HepG2 (cell line): ENCODE measurements at regions not wholly inside any gene's neighbourhood (a gene's known extent, or its start where the extent isn't known, plus 50 kb on each side); places are given as distances from the start of the nearest gene placed in this dataset.

ENCODE experiments used
- ATAC-seq: fragments of 200-7000 bp; cut with Tn5 transposase; 3 replicates; pipeline ENCODE4 v1.9.1; 2020; ENCODE audit warnings: mild to moderate bottlenecking, moderate library complexity
- BruUV-seq: library from RNA; stranded (reverse); fragments of 400-500 nt; replicated peaks from 2 replicates; lab custom pipeline; 2021; lab: Mats Ljungman, UMichigan
- CTCF ChIA-PET: fragments of 300-600 bp; formaldehyde crosslinking; extraction: SDS; loops from one replicate; lab custom pipeline; 2021; ENCODE audit warnings: low total read pairs, inconsistent platforms, low intra/inter-chr PET ratio; lab: Yijun Ruan, JAX
- POLR2A ChIA-PET: fragments of 350-600 bp; sonication (Branson Sonifier 250); formaldehyde crosslinking; loops from one replicate; lab custom pipeline; 2020; ENCODE audit warnings: antibody characterized with exemption, inconsistent platforms; lab: Yijun Ruan, JAX
- DNase-seq: peaks from one replicate; pipeline ENCODE4 v3.0.0-alpha.2; 2015; ENCODE audit warnings: low spot score
- FAIRE-seq: peaks from 3 replicates; lab custom pipeline; 2011; peaks lifted over from hg19 to GRCh38; lab: Jason Lieb, UNC
- H2AFZ ChIP-seq: one replicate; pipeline ENCODE4 v1.6.1; 2011; ENCODE audit warnings: low read length, inconsistent platforms
- H3K27ac ChIP-seq: fragments of 300-600 bp; 3 replicates; pipeline ENCODE4 v1.8.0; 2011; ENCODE audit warnings: mixed run types, mild to moderate bottlenecking, mixed read lengths, low read length, inconsistent platforms; ENCODE audit not compliant: insufficient read depth; ENCODE audit errors: extremely low read length
- H3K27me3 ChIP-seq, 2 experiments: fragments of 200-600 bp in 1 of 2; 2 replicates in 1 of 2; 3 replicates in 1 of 2; pipeline versions ENCODE4 v1.6.0 to v1.8.0; 2011; ENCODE audit warnings: low read length in 2 of 2, mild to moderate bottlenecking in 2 of 2, moderate library complexity in 2 of 2, inconsistent platforms in 1 of 2; ENCODE audit not compliant: insufficient read depth in 2 of 2, control insufficient read depth in 1 of 2
- H3K36me3 ChIP-seq, 2 experiments: fragments of 200-600 bp in 1 of 2; replicated peaks in 1 of 2; 2 replicates in 1 of 2; 3 replicates in 1 of 2; pipeline versions ENCODE4 v1.5.1 to v1.8.0; 2011; ENCODE audit warnings: low read length in 2 of 2, inconsistent platforms in 1 of 2; ENCODE audit not compliant: insufficient read depth in 2 of 2, control insufficient read depth in 1 of 2
- H3K4me1 ChIP-seq: 2 replicates; pipeline ENCODE4 v1.5.1; 2012; ENCODE audit warnings: low read length, inconsistent platforms; ENCODE audit not compliant: insufficient read depth
- H3K4me2 ChIP-seq: 2 replicates; pipeline ENCODE4 v1.6.0; 2011; ENCODE audit warnings: low read depth, low read length, inconsistent platforms
- H3K4me3 ChIP-seq, 3 experiments: fragments of 200-600 bp in 1 of 3; sonication (generic), shearing (Covaris generic) in 1 of 3; replicated peaks in 1 of 3; 2 replicates each; pipeline ENCODE4 v1.5.1; 2011 to 2016; ENCODE audit warnings: low read length in 3 of 3, inconsistent platforms in 2 of 3, low read depth in 2 of 3, mild to moderate bottlenecking in 2 of 3, control low read depth in 1 of 3, mixed read lengths in 1 of 3; ENCODE audit not compliant: insufficient read depth in 1 of 3
- H3K79me2 ChIP-seq: one replicate; pipeline ENCODE4 v1.6.1; 2011; ENCODE audit warnings: low read length, inconsistent platforms; ENCODE audit not compliant: insufficient read depth
- H3K9ac ChIP-seq: 2 replicates; pipeline ENCODE4 v1.6.0; 2011; ENCODE audit warnings: mild to moderate bottlenecking, low read depth, low read length, inconsistent platforms; ENCODE audit not compliant: insufficient read depth
- H3K9me3 ChIP-seq: 2 replicates; pipeline ENCODE4 v1.5.1; 2012; ENCODE audit warnings: mild to moderate bottlenecking, low read length
- H4K20me1 ChIP-seq: 2 replicates; pipeline ENCODE4 v1.6.0; 2011; ENCODE audit warnings: inconsistent platforms, mild to moderate bottlenecking, low read length, moderate library complexity; ENCODE audit not compliant: insufficient read depth
- CBX5 ChIP-seq: sonication (generic); formaldehyde crosslinking; IDR thresholded peaks from 2 replicates; pipeline ENCODE4 v1.4.0; 2020; ENCODE audit warnings: missing genetic modification reagents, borderline replicate concordance
- FOSL2 ChIP-seq: sonication (generic); formaldehyde crosslinking; IDR thresholded peaks from 2 replicates; pipeline ENCODE4 v1.4.0; 2020; ENCODE audit warnings: missing genetic modification reagents
- HNRNPK ChIP-seq: fragments of 200-400 bp; formaldehyde crosslinking; IDR thresholded peaks from 2 replicates; pipeline ENCODE4 v1.6.1; 2018; ENCODE audit warnings: low read length, low read depth, moderate library complexity, mild to moderate bottlenecking; ENCODE audit not compliant: poor library complexity, severe bottlenecking
- JARID2 ChIP-seq: sonication (generic); formaldehyde crosslinking; IDR thresholded peaks from 2 replicates; pipeline ENCODE4 v1.8.1; 2023; ENCODE audit warnings: missing genetic modification reagents, inconsistent platforms; ENCODE audit not compliant: insufficient replicate concordance
- PAF1 ChIP-seq: IDR thresholded peaks from 2 replicates; pipeline ENCODE4 v1.6.1; 2016; ENCODE audit warnings: missing genetic modification reagents, missing compliant biosample characterization
- SOX6 ChIP-seq, 2 experiments: fragments of 450-650 bp in 1 of 2; sonication (generic) in 1 of 2; formaldehyde crosslinking in 1 of 2; IDR thresholded peaks; 2 replicates each; pipeline versions ENCODE4 v1.4.0 to v1.6.1; 2017 to 2020; ENCODE audit warnings: antibody characterized with exemption in 1 of 2, mild to moderate bottlenecking in 1 of 2, missing genetic modification reagents in 1 of 2
- ZNF552 ChIP-seq: sonication (generic); formaldehyde crosslinking; IDR thresholded peaks from 2 replicates; pipeline ENCODE4 v1.9.0; 2022; ENCODE audit warnings: missing genetic modification reagents, mild to moderate bottlenecking, borderline replicate concordance
- WGBS: methylation state at CpG from one replicate; pipeline ENCODE4 v1.1.6; 2017; ENCODE audit warnings: low lambda C conversion rate; 5-methylcytosine and 5-hydroxymethylcytosine counted together
- in situ Hi-C: cut with HindIII; loops from 2 replicates; pipeline ENCODE4 v1.10.0; 2017; ENCODE audit warnings: low pct_unique_long_range_greater_than_20kb; ENCODE audit not compliant: extremely low pct_ligation_motif_present
- intact Hi-C: fragments of 100-400 bp; cut with micrococcal nuclease; formaldehyde crosslinking; loops from one replicate; pipeline ENCODE4 v1.10.0; 2022; ENCODE audit not compliant: unreplicated experiment
- TF ChIP-seq, protein P1 (sequence below): sonication (generic); formaldehyde crosslinking; conservative IDR thresholded peaks from 2 replicates; pipeline ENCODE4 v1.8.0; 2022; ENCODE audit warnings: low read depth, missing genetic modification reagents
- TF ChIP-seq, protein P2 (sequence below): sonication (generic); formaldehyde crosslinking; IDR thresholded peaks from 2 replicates; pipeline ENCODE4 v1.5.0; 2020; ENCODE audit warnings: mild to moderate bottlenecking, missing genetic modification reagents, moderate library complexity
- TF ChIP-seq, protein P3 (sequence below): sonication (generic); formaldehyde crosslinking; IDR thresholded peaks from 2 replicates; pipeline ENCODE4 v1.8.0; 2022; ENCODE audit warnings: mild to moderate bottlenecking, missing genetic modification reagents
- TF ChIP-seq, protein P4 (sequence below): sonication (generic); formaldehyde crosslinking; IDR thresholded peaks from 2 replicates; pipeline ENCODE4 v1.9.0; 2021; ENCODE audit warnings: missing genetic modification reagents, borderline replicate concordance

DNA sequence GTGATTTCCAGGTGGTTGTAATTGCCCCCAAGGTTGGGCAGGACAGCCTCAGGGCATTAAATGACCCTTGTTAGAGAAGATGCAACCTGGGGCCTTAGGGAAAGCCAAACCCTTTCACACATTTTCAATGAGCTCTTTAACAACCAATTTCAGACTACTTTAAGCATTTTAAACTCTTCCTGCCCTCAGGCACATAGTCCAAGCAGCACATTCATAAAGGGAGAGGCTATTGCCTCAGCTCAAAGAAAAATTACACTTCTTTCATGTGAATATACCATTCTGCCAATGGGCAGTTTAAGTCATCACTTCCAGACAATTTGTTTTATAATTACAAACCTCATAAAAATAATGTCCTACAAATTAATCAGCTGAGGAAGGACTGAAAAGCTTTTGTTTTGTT is 544.5 kb downstream of the NPIPA7 start:
- H3K4me2 ChIP-seq, result no peak overlapping the region
- no peak overlapping the region for H3K4me3 ChIP-seq
- FAIRE-seq, result no peak
- ChIA-PET CTCF (no interaction called here), POLR2A (no interaction called here)
- H3K79me2 ChIP-seq, result no peaks in the 10 kb centered on the region
- DNase-seq, result no peak
- H3K27me3 ChIP-seq, result no peaks in the 10 kb centered on the region
- no peak overlapping the region for H2AFZ ChIP-seq
- no peak overlapping the region for H3K27ac ChIP-seq
- TF ChIP-seq, protein P1, sequence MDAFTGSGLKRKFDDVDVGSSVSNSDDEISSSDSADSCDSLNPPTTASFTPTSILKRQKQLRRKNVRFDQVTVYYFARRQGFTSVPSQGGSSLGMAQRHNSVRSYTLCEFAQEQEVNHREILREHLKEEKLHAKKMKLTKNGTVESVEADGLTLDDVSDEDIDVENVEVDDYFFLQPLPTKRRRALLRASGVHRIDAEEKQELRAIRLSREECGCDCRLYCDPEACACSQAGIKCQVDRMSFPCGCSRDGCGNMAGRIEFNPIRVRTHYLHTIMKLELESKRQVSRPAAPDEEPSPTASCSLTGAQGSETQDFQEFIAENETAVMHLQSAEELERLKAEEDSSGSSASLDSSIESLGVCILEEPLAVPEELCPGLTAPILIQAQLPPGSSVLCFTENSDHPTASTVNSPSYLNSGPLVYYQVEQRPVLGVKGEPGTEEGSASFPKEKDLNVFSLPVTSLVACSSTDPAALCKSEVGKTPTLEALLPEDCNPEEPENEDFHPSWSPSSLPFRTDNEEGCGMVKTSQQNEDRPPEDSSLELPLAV, result no peak
- TF ChIP-seq FOSL2 (CRISPR knock-in tag), result no peak
- no peak for TF ChIP-seq PAF1 (CRISPR knock-in tag)
- H4K20me1 ChIP-seq, result no peaks in the 10 kb centered on the region
- no peak for ATAC-seq
- no peaks in the 10 kb centered on the region for H3K4me1 ChIP-seq
- no peaks in the 10 kb centered on the region for H3K9me3 ChIP-seq
- no peaks in the 10 kb centered on the region for H3K36me3 ChIP-seq
- no TSS peak for BruUV-seq
- intact Hi-C loops, result no loop called here
- in situ Hi-C loops, result no loop called here
- H3K9ac ChIP-seq, result no peak overlapping the region

DNA sequence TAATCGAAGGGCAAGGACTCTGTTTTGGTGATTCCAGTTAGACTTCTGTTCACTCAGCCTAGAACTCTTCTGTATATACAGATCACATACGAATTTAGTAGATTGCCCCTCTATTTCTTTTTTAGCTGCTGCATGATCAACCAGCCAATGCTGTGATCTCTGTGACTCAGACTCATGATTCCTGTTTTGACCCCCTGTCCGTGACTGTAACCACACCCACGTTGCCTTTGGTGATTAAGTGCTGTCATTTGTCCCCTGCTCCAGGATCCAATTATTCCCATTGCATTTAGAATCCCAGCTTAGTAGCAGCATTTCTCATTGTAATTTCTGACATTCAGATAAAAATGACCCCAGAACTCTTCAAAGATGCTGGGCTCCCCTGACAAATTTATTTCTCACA is 545.7 kb downstream of the NPIPA7 start:
- H3K4me2 ChIP-seq, result no peak overlapping the region
- BruUV-seq, result no TSS peak
- ChIA-PET CTCF (no interaction called here), POLR2A (no interaction called here)
- no peak for DNase-seq
- no peak for FAIRE-seq
- H3K4me1 ChIP-seq, result no peaks in the 10 kb centered on the region
- intact Hi-C loops (no loop called here), in situ Hi-C loops (no loop called here)
- WGBS, result under 1% methylated on average over 4 of the region's 4 CpGs
- H3K79me2 ChIP-seq, result no peaks in the 10 kb centered on the region
- no peaks in the 10 kb centered on the region for H3K9me3 ChIP-seq
- H3K36me3 ChIP-seq, result no peaks in the 10 kb centered on the region
- H3K27me3 ChIP-seq, result no peaks in the 10 kb centered on the region
- no peak overlapping the region for H3K27ac ChIP-seq
- no peak overlapping the region for H2AFZ ChIP-seq
- no peaks in the 10 kb centered on the region for H4K20me1 ChIP-seq
- ATAC-seq, result no peak
- no peak overlapping the region for H3K4me3 ChIP-seq
- no peak overlapping the region for H3K9ac ChIP-seq
- TF ChIP-seq HNRNPK (no peak), SOX6 (IDR thresholded peaks at IDR 0.05) (no peak), SOX6 (CRISPR knock-in tag; IDR thresholded peaks at IDR 0.05) (no peak), CBX5 (CRISPR knock-in tag) (no peak), ZNF552 (CRISPR knock-in tag) (no peak), JARID2 (CRISPR knock-in tag) (no peak)
- TF ChIP-seq, protein P2, sequence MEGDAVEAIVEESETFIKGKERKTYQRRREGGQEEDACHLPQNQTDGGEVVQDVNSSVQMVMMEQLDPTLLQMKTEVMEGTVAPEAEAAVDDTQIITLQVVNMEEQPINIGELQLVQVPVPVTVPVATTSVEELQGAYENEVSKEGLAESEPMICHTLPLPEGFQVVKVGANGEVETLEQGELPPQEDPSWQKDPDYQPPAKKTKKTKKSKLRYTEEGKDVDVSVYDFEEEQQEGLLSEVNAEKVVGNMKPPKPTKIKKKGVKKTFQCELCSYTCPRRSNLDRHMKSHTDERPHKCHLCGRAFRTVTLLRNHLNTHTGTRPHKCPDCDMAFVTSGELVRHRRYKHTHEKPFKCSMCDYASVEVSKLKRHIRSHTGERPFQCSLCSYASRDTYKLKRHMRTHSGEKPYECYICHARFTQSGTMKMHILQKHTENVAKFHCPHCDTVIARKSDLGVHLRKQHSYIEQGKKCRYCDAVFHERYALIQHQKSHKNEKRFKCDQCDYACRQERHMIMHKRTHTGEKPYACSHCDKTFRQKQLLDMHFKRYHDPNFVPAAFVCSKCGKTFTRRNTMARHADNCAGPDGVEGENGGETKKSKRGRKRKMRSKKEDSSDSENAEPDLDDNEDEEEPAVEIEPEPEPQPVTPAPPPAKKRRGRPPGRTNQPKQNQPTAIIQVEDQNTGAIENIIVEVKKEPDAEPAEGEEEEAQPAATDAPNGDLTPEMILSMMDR, result no peak
- TF ChIP-seq, protein P3, sequence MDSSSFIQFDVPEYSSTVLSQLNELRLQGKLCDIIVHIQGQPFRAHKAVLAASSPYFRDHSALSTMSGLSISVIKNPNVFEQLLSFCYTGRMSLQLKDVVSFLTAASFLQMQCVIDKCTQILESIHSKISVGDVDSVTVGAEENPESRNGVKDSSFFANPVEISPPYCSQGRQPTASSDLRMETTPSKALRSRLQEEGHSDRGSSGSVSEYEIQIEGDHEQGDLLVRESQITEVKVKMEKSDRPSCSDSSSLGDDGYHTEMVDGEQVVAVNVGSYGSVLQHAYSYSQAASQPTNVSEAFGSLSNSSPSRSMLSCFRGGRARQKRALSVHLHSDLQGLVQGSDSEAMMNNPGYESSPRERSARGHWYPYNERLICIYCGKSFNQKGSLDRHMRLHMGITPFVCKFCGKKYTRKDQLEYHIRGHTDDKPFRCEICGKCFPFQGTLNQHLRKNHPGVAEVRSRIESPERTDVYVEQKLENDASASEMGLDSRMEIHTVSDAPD (CRISPR knock-in tag), result no peak
- TF ChIP-seq, protein P4, sequence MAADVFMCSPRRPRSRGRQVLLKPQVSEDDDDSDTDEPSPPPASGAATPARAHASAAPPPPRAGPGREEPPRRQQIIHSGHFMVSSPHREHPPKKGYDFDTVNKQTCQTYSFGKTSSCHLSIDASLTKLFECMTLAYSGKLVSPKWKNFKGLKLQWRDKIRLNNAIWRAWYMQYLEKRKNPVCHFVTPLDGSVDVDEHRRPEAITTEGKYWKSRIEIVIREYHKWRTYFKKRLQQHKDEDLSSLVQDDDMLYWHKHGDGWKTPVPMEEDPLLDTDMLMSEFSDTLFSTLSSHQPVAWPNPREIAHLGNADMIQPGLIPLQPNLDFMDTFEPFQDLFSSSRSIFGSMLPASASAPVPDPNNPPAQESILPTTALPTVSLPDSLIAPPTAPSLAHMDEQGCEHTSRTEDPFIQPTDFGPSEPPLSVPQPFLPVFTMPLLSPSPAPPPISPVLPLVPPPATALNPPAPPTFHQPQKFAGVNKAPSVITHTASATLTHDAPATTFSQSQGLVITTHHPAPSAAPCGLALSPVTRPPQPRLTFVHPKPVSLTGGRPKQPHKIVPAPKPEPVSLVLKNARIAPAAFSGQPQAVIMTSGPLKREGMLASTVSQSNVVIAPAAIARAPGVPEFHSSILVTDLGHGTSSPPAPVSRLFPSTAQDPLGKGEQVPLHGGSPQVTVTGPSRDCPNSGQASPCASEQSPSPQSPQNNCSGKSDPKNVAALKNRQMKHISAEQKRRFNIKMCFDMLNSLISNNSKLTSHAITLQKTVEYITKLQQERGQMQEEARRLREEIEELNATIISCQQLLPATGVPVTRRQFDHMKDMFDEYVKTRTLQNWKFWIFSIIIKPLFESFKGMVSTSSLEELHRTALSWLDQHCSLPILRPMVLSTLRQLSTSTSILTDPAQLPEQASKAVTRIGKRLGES (CRISPR knock-in tag), result no peak
